Peyer's patch (tissue), 4 donors: ENCODE measurements at regions not wholly inside any gene's neighbourhood (a gene's known extent, or its start where the extent isn't known, plus 50 kb on each side); places are given as distances from the start of the nearest gene placed in this dataset.

Experiments
- CTCF ChIP-seq, 6 experiments: fragments of 450-650 bp in 4 of 6; fragments of 200-600 bp in 2 of 6; sonication (generic) in 1 of 6; IDR thresholded peaks; one replicate each; pipeline ENCODE4 v1.5.1; 2017 to 2019; ENCODE audit warnings: antibody characterized with exemption in 6 of 6, mild to moderate bottlenecking in 3 of 6, moderate library complexity in 1 of 6
- POLR2A ChIP-seq, 2 donors: fragments of 450-650 bp; IDR thresholded peaks; one replicate each; pipeline ENCODE4 v1.5.1; 2017; ENCODE audit warnings: antibody characterized with exemption in 2 of 2, mild to moderate bottlenecking in 2 of 2, moderate library complexity in 2 of 2

- TF ChIP-seq CTCF (IDR thresholded peaks at IDR 0.05) (no peak), POLR2A (IDR thresholded peaks at IDR 0.05) (no peak)
Observed at GRCh38 chrX:150270622-150271021, 92.5 kb upstream of the MAMLD1 start.
